Islet precursor cell (in vitro differentiated cells): ENCODE measurements at regions not wholly inside any gene's neighbourhood (a gene's known extent, or its start where the extent isn't known, plus 50 kb on each side); places are given as distances from the start of the nearest gene placed in this dataset.
"Not testable (repeated sequence)": the region's sequence is repeated elsewhere in the genome, so short reads cannot be mapped to it uniquely, and the experiment has no call there.

Experiments used
- DNase-seq: peaks from one replicate; pipeline ENCODE4 v3.0.0-alpha.2; 2018

DNA sequence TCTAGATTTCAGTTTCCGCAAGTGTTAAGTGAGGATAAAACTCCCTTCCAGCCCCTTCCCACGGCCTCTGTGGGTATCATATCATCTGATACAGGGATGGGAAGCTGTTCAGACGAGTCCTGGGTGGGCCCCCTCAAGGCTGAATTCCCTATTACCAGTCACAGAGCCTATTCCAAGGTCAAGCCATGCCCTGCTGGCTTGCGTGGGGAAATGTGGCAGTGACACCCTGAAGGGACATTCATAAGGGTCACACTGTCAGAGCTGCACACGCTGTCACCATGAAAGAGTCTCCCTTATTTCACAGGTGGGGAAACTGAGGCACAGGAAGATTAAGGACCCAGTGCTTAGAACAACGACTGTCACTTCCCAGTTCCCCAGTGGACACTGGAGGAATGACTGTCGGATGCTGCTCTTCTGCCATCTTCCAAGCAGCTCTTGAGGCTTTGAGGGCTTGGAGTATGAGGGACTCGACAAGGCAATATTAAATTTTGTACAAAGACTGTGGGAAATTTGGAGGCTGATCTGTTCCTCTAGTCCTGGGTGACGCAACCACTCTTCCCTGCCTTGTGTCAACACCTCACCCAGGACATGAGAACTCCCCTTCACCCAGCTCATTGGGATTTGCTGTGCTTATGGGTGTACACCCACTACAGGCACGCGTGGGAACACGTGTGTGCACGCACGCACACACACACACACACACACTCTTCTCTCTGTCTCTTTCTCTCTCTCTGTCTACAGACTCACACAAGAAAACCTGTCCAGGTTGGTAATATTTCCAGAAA, 386.0 kb downstream of the RPS24 start:
- peak; percentile 50 for DNase-seq

DNA sequence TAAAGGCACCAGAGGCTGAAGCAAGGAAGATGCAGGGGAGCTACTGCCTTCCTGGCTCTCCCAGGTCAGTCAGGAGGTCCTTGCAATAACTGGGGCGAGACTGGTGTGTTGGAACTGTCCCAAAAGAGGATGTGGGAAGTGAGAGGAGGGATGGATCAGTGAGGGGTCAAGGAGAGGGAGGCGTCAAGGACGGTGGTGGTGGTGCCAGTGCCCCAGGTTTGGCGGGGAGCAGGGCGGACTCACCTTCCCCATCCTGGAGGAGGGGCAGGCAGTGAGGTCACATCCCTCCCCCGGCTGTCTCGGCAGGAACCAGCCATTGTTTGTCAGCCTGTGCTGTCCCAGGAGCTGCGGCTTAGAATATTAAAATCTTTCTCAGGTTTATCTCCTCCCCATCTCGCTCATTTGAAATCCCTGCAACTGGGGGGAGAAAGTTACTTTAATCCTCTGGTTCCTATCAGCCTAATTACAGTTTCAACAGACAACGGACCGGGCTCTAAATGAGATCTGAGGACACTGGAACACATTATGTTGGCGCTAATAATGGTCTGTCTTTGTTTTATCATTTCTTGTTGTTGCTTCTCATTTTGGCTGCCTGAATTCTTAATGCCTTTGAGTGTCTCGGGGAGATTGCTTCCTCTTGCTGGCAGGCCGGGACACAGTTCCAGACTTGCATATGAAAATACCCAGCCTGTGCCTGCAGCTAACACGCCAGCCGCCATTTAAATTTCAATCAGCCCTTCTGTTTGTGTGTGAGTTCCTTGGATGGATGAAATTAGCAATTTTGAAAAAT, 387.5 kb downstream of the RPS24 start:
- peak; percentile 58 for DNase-seq

DNA sequence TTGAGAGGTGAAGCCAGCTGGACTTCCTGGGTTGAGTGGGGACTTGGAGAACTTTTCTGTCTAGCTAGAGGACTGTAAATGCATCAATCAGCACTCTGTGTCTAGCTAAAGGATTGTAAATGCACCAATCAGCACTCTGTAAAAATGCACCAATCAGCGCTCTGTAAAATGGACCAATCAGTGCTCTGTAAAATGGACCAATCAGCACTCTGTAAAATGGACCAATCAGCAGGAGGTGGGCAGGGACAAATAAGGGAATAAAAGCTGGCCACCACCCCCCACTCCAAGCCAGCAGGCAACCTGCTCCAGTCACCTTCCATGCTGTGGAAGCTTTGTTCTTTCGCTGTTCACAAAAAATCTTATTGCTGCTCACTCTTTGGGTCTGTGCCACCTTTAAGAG, 390.4 kb downstream of the RPS24 start:
- not testable (repeated sequence) for DNase-seq

DNA sequence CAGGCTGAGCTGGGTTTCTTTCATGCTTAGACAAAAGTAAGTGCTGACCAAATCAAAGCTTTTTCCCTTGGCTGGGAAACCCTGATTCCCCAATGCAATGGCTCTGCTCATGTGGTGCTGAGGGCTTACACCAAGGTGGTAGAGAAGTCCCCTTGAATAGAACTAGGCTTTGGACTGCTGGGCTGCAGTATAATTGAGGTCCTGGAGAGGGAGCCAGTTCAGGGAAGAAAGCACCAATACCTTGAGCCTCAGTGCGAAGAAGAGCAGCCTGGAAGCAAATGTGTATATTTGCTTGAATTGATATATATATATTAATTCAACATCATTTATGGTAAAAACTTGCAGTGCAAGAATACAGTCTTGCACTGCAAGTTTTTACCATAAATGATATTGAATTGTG, 391.1 kb downstream of the RPS24 start:
- DNase-seq = no peak

DNA sequence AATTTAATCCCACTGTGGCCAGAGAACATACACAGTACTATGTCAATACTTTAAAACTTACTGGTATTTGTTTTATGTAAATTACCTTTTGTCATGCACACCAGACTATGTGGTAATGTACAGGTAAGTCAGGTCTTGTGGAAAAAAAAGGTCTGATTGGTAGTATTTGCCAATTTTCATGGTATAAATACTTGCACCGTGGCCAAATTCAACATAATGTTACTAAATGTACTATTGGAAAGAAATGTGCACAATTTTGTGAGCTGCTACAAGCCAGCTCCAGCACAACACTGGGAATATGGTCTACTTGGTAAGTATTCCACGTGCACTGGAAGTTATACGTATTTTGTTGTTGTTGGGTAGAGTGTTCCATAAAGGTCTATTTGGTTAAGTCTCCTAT, 392.5 kb downstream of the RPS24 start:
- no peak for DNase-seq

DNA sequence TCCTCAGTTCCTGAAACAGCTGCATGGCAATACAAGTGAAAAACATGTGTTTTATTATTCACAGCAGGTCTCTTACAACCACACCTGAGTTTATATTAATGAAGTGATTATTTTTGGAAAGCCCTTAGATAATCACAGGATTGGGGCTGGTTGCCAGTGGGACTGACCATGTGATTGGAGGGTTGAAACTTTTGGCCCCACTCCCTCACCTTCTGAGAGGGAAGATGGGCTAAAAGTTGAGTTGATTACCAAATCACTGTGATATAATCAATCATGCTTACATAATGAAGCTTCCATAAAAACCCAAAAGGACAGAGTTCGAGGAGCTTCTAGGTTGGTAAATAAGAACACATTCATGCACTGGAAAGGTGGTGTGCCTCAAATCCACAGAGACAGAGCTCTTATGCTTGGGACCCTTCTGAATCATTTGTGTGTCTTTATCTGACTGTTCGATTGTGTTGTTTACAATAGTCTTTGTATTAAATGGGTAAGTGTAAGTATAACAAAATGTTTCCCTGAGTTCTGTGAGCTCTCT, 393.9 kb downstream of the RPS24 start:
- DNase-seq = no peak

DNA sequence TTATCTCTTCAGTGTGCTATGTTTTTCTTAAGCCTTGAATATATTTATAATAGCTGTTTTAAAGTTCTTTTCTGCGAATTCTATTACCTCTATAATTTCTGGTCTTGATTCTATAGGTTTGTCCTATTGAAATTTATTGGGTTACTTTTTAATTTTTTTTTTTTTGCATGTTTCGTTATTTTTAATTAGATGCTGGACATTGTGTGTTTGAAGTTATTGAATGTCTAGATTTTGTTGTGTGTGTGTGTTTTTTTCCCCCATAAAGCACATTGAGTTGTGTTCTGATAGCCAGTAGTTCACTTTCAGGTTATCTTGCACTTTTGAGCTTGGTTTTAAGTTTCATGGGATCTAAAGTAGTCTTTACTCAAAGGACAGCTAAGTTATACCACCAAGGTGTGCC, 394.9 kb downstream of the RPS24 start:
- DNase-seq = no peak

DNA sequence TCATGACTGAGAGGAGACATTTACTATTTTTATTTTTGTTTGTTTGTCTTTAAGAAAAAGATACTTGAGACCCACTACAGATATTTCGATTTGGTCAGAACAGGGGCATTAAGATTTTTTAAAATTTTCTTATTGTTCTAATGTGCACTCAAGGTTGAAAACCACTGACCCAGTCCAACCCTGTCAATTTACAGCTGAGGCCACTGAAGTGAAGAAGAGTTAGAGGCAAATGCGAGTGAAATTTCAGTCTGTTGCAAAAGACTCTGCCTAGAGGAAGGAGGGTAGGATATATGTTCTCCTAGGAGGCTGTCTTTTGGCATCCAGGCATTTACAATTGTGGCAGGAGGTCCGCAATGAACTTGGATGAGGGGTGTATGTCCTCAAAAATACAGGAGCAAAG, 396.3 kb downstream of the RPS24 start:
- no peak for DNase-seq

DNA sequence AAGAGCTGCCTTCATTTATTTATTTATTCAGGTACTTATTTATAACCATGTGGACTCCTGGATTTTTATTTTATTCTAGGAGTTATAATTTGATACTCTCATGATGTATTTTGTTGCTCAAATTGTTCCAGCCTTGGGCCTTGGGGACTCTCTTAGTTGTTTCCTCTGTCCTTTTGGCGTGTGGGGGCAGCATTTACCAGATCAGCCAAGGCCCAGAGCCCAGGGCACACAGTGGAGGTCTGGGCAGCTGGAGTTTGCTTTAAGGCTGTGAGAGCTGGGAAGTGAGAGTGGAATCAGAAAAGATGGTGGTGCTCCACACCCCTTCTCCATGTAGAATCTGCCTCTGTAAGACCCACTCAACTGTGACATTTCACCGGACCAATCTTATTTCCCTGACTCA, 398.9 kb downstream of the RPS24 start:
- no peak for DNase-seq

DNA sequence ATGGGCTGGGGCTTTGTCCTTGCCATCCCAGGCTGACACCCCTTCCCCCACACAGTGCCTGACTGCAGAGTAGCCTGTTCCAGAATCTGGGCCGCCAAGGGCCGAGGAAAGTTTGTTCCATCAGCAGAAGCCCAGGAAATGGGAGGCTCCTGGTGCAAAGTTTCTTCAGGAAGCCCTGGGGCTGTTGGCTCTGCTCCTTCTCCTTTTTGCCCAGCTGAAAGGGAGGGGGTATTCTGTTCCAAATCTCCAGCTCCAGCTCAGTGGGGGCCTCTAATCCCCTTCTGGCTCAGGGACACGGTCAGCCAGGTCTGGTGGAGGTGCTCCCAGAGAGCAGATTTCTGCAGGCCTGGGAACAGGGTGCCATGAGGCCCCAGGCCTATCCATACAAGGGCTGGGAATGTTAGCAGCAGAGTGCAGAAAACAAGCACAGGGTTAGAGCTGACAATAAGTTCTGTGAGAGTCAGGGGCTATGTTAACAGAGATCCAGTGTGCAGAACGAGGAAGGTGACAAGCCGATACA, 399.5 kb downstream of the RPS24 start:
- peak; percentile 78 for DNase-seq

DNA sequence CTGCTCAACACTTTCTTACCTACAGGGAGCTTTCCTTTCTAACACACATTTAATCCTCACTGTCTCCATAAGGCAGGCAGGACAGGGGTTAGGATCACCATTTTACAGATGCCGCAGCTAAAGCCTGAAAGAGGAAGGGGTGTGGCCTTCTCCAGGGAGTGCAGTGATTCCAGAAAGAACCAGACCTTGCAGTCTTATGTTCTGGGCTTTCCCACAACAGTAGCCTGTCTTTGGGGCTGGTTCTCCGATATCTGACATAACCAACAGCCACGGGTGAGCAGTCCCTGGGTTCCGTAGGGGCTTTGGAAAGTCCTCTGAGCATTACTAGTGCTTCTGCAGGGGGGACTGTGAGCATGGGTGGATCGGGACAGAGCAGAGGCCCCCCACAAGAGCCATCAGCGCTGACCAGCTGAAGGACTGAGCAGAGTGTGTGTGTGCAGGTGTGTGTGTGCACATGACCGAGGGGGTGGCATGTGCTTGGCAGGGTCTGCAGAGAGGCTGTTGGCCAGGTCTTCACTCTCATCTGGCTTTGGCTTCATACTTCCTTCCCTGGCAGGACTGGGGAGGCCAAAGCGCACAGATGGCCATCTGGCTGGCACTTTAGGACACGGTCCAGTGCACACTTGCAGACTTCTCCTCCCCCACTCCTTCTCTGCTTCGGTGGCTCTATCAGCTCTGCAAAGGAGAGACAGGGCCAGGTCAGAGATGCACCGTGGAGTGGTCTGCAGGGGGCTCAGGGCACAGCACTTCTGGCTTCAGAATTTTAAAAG, 400.3 kb downstream of the RPS24 start:
- no peak for DNase-seq

DNA sequence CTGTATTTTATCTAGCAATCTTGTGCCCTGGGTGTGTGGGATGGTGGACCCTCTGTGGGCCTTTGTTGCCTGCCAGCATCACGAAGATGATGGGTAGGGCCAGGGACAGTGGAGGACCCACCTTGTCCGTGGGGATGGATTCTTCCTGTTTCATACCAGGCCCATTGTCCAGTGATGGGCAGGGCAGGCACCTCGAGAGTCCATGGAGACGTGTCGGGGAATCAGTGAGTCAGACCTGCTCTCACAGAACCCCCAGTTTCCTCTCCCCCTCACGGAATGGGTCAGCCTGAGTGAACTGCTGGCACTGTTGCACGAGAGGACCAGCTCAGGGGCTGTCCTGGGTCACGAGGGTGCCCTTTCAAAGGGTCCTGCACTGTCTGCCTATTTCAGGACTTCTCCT, 401.2 kb downstream of the RPS24 start:
- no peak for DNase-seq

DNA sequence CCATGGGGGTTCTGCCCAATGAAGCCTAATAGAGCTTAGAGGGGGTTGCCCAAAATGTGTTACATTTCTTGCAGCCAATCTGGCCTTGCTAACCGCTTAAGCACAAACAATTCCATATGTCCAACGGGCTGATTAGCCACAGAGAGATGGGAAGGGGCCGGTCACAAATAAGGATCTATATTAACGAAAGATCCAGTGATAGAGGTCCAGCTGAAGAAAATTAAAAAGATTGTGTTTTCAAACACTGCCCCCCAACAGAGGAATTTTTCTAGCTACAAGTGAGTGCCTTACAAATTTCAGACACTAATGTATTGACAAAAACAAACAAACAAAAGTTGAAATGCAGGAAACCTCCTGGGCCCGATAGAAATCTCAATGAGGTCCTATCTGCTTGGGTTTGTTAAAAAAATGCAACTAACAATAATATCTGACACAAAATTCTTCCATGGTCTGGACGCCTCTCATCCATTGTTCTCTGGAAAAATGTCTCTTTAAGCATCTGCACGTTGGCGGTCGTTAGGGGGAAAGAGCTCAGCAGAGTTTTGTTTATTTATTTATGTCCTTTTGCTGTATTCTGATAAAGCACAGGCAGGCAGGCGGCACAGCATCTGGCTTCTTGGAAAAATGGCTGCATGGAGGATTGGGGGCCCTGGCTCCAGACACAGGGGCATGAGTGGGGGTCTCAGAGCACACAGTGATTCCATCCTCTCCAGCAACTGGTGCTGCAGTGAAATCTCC, 402.0 kb downstream of the RPS24 start:
- DNase-seq = no peak

DNA sequence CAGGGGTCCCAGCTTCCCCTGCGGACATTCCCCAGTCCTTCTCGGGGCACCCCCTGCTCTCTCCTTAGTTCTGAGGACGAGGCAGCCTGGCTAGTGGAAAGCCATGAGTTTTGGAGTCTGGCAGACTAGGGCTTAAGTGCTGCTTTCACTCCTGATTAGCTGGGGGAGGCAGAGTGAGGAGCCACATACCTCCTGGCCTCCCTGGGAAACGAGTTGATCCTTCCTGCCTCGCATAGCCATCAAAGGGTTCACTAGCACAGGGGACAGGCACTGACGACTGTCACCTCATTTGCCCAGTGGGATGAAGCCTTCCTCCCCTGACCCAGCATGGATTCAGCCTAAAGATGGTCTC, 402.5 kb downstream of the RPS24 start:
- peak; percentile 70 for DNase-seq

DNA sequence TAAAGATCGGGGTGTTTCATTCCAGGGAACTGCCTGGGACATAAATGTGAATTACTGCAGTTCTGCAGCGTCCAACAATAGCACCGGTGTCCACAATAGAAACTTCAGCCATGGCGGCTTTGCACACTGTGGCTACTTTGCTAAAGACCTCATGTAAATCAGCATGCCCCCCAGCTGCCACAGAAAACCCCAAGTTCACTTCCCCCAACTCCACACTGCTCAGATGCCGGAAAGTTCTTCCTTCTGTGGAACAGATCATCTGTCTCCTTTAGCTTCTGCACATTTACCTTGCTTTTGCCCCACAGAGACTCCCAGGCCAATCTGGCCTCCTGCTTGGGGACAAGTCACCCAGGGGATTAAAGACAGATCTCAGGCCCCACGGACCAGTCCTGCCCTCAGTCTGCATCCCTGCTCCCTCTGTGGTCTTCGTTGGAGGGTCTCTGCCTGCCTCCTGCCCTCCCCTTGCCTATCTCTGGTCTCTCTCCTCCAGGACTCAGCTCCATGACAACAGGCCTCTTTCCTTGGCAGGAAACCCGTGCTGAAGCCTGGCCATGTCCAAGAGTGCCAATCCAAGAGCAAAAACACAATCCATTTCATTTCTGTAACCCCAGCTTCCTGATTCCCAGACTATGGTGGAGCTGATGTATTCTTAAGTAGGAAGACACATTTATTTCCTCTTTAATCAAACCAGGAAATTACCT, 403.2 kb downstream of the RPS24 start:
- peak; percentile 43 for DNase-seq

DNA sequence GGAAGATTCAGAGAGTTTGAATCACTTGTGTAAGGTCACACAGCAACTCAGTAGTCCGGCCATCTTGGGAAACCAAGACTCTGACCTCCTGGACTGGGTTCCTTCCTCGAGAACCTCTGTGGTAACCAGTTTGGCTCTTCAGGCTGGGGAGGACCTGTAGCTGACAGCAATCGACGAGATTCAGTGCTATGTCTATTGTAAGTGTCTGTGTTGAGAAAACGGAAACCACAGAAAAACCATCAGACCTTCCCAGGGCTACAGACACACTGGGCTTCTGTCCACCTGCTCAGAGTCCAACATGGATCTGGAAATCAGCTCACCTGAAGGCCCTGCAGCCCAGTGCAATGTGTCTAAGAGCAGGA, 403.7 kb downstream of the RPS24 start:
- DNase-seq = no peak

DNA sequence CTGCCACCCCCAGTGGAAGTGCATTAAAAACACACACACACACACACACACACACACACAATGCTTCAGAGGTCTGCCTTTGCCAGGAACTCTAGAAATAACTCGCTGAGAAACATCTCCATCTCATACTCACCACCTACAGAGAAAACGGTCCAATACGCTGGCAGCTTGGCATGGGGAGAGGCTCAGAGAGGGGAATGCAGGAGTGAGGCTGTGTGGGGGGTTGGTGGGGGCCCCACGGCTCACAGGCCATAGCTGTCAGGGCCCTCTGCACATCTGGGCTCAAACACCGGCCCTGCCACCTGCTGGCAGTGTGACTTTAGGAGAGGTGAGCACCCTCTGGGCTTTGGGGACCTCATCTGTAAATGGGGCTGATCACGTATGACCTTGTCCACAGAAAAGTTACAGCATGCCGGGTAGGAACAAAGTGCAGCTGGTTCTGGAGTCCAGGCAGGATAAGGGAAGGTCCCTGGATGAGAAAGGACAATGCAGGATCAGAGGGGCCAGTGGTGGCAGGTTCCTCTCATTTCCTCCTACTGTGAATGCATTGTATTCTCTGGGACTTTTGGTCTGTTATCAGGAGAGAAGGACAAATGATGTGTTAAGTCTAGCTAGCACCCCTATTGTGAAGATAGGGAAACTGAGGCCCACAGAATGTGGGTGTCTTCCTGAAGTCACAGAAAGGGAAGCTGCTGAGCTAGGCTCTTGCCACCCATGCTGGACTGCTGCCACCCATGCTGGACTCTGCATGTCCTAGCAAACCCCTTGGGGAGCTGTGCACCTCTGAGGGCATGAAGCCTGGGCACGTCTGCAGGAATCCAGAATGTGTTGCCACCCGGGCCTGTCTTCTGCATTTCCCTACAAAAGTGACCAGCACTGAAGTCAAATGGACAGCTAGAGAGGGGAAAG, 404.6 kb downstream of the RPS24 start:
- peak; percentile 46 for DNase-seq

DNA sequence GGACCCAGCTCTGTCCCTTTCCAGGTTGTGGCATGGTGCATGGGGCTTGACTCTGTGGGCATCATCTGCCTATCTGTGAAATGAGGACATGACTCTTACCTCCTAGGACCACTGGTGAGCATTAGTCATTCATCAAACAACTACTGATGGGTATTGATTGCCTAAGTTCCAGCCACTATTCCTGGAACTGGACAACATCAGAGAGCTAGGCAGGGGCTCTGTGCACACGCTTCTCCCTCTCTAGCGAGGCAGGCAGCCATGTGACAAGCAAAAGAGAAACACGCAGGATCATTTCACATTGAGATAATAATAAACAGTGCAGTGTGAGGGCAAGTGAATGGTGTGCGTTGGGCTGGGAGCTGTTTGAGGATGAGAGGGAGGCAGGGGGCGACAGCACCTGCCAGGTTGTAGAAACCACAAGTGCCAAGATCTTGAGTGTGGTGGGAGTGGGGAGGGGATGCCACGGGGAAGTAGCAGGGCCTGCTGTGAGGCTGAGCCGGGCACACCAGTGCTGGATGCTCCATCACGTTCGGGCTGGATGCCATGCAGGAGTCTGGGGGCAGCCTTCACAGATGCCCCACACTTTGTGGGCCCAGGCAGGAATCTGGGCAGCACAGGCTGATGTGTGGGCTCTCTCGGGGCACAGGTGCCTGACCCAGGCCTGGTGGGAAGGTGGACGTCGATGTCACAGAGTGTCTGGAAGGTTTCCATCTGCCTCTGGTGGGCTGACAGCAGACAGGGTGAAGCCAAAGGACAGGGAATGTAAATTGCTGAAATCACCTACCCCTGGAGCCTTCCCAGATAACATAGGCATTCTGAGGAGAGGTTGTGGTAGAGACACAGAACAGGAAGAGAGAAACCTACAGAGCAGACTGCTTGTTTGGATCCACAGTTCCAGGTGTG, 405.5 kb downstream of the RPS24 start:
- DNase-seq = peak; percentile 72

DNA sequence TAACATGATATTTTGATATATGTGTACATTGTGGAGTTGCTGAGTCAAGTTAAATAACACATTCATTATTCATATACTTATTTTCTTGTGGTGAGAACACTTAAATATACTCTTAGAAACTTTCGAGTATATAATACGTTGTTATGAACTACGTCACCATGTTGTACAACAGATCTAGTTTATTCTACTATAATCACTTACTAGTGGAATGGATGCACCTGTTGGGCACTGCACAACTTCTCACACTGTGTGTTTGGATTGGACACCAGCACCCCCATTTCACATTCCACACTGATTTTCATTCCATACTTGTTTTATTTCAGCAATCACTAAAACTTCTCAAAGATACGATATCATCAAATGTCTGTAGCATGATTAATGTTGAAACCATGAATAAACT, 407.3 kb downstream of the RPS24 start:
- no peak for DNase-seq

DNA sequence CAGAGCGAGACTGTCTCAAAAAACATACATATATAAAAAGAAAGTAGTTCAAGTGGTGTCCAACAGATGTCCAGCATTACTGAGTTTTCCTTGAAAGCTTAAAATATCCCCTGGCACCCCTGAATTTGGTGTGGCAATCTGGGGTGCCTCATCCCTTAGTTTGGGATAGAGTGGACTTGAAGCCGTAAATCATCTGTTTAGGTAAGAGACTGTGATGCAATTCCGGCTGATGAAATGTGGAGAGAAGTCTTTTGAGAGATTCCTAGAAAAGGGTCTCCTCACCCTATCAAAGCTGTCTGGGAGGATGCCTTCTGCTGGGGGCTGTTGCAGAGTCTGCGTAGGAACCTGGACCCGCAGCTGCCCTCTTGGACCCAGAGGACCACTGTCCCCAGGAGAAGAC, 408.0 kb downstream of the RPS24 start:
- DNase-seq = peak; percentile 24
